ENCODE measurements at regions not wholly inside any gene's neighbourhood (a gene's known extent, or its start where the extent isn't known, plus 50 kb on each side); places are given as distances from the start of the nearest gene placed in this dataset.

DNA sequence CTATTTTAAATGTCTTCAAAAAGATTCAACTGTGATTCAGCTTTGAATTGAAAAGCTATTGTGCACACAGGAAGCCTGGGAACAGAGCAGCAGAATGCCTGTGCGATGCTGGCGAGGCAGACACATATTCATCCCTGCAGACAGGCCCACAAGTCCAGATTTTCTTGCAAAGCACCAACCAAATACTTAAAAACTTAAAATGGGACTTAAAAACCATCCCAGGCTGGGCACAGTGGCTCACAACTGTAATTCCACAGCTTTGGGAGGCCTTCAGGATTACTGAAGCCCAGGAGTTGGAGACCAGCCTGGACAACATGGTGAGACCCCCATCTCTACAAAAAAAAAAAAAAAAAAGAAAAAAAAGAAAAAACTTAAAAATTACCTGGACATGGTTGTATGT, 122.6 kb upstream of the SERPIND1 start:
- no peak overlapping the region for H2AFZ ChIP-seq (ENCODE audit: insufficient read depth, low read depth, low read length, poor library complexity, severe bottlenecking)
- Mint-ChIP-seq H3K27me3 (peaks cover 4% of the 10 kb centered on the region), H3K9me3 (ENCODE audit: insufficient read depth) (no peaks in the 10 kb centered on the region), H3K4me1 (no peaks in the 10 kb centered on the region), H3K27ac (no peak overlapping the region), H3K4me3 (no peak overlapping the region)
- no peak for TF ChIP-seq EZH2 (IDR thresholded peaks at IDR 0.05; ENCODE audit: borderline replicate concordance, insufficient read depth, low read depth, low read length, poor library complexity, severe bottlenecking)
- no peak for TF ChIP-seq CTCF (IDR thresholded peaks at IDR 0.05)
- H4K20me1 ChIP-seq (ENCODE audit: control insufficient read depth, insufficient read depth, low read length, poor library complexity, severe bottlenecking): no peaks in the 10 kb centered on the region
- H3K27ac ChIP-seq (ENCODE audit: low read length in 2 of 2): no peak overlapping the region
- peaks cover 0 to 3% (median 0%) of the 10 kb centered on the region in 4 experiments for H3K27me3 ChIP-seq (replicated peaks in 1 of 4; ENCODE audit: control extremely low read depth in 1 of 4, control insufficient read depth in 3 of 4, insufficient read depth in 4 of 4, low read length in 3 of 4)
- DNase-seq (no peak), ATAC-seq (ENCODE audit: low read depth) (no peak)
- H3K9me3 ChIP-seq (ENCODE audit: control extremely low read depth in 1 of 3, control insufficient read depth in 2 of 3, insufficient read depth in 1 of 3, low read length in 2 of 3): no peaks in the 10 kb centered on the region
- H3K4me1 ChIP-seq (ENCODE audit: control insufficient read depth in 2 of 2, insufficient read depth in 2 of 2, low read length in 2 of 2): no peaks in the 10 kb centered on the region
- H3K4me2 ChIP-seq (replicated peaks; ENCODE audit: low read depth, low read length, poor library complexity, severe bottlenecking): no peak overlapping the region
- no peaks in the 10 kb centered on the region for H3K36me3 ChIP-seq (replicated peaks in 1 of 2; ENCODE audit: control extremely low read depth in 1 of 2, control insufficient read depth in 1 of 2, extremely low read depth in 1 of 2, insufficient read depth in 2 of 2, low read length in 1 of 2)
- no peak overlapping the region for H3K9ac ChIP-seq (ENCODE audit: low read length)
- POLR2A ChIA-PET: no interaction called here
- CTCF ChIA-PET: no interaction called here
- intact Hi-C loops (cut with micrococcal nuclease): no loop called here
- WGBS (ENCODE audit: insufficient coverage): 93% methylated on average over 2 of the region's 2 CpGs
- H3K79me2 ChIP-seq (ENCODE audit: control insufficient read depth, insufficient read depth, low read length): no peaks in the 10 kb centered on the region
- no peak overlapping the region for H3K4me3 ChIP-seq (ENCODE audit: control extremely low read depth in 1 of 5, extremely low read depth in 1 of 5, insufficient read depth in 1 of 5, low read depth in 2 of 5, low read length in 4 of 5)

DNA sequence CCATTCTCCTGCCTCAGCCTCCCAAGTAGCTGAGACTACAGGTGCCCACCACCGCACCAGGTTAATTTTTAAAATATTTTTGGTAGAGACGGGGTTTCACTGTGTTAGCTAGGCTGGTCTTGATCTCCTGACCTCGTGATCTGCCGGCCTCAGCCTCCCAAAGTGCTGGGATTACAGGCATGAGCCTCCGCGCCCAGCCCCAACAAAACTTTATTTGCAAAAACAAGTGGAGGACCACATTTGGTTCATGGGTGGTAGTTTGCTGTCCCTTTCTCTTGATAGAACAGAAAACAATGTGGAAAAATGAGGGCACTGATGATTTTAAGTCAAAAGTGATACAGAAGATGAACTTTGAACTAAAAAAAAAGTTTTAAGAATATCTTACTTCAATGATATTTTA, 121.8 kb upstream of the SERPIND1 start:
- H4K20me1 ChIP-seq (ENCODE audit: control insufficient read depth, insufficient read depth, low read length, poor library complexity, severe bottlenecking): no peaks in the 10 kb centered on the region
- WGBS (ENCODE audit: insufficient coverage): 85% methylated on average over 3 of the region's 6 CpGs
- ChIA-PET POLR2A (no interaction called here), CTCF (no interaction called here)
- Mint-ChIP-seq H3K9me3 (ENCODE audit: insufficient read depth) (no peaks in the 10 kb centered on the region), H3K4me3 (no peak overlapping the region), H3K4me1 (no peaks in the 10 kb centered on the region), H3K27me3 (peaks cover under 1% of the 10 kb centered on the region), H3K27ac (no peak overlapping the region)
- no peaks in the 10 kb centered on the region for H3K79me2 ChIP-seq (ENCODE audit: control insufficient read depth, insufficient read depth, low read length)
- H3K27ac ChIP-seq (ENCODE audit: low read length in 2 of 2): no peak overlapping the region
- no peaks in the 10 kb centered on the region for H3K9me3 ChIP-seq (ENCODE audit: control extremely low read depth in 1 of 3, control insufficient read depth in 2 of 3, insufficient read depth in 1 of 3, low read length in 2 of 3)
- H3K4me2 ChIP-seq (replicated peaks; ENCODE audit: low read depth, low read length, poor library complexity, severe bottlenecking): no peak overlapping the region
- H3K27me3 ChIP-seq (replicated peaks in 1 of 4; ENCODE audit: control extremely low read depth in 1 of 4, control insufficient read depth in 3 of 4, insufficient read depth in 4 of 4, low read length in 3 of 4): peaks cover 0 to 3% (median 0%) of the 10 kb centered on the region in 4 experiments
- H3K4me3 ChIP-seq (ENCODE audit: control extremely low read depth in 1 of 5, extremely low read depth in 1 of 5, insufficient read depth in 1 of 5, low read depth in 2 of 5, low read length in 4 of 5): no peak overlapping the region
- no peak overlapping the region for H2AFZ ChIP-seq (ENCODE audit: insufficient read depth, low read depth, low read length, poor library complexity, severe bottlenecking)
- ATAC-seq (ENCODE audit: low read depth): no peak
- TF ChIP-seq EZH2 (IDR thresholded peaks at IDR 0.05; ENCODE audit: borderline replicate concordance, insufficient read depth, low read depth, low read length, poor library complexity, severe bottlenecking): no peak
- TF ChIP-seq CTCF (IDR thresholded peaks at IDR 0.05): no peak
- intact Hi-C loops (cut with micrococcal nuclease): no loop called here
- no peak for DNase-seq
- H3K36me3 ChIP-seq (replicated peaks in 1 of 2; ENCODE audit: control extremely low read depth in 1 of 2, control insufficient read depth in 1 of 2, extremely low read depth in 1 of 2, insufficient read depth in 2 of 2, low read length in 1 of 2): no peaks in the 10 kb centered on the region
- no peaks in the 10 kb centered on the region for H3K4me1 ChIP-seq (ENCODE audit: control insufficient read depth in 2 of 2, insufficient read depth in 2 of 2, low read length in 2 of 2)
- no peak overlapping the region for H3K9ac ChIP-seq (ENCODE audit: low read length)

Data from B cell (primary cell).